Ishikawa (cell line): ENCODE measurements at regions not wholly inside any gene's neighbourhood (a gene's known extent, or its start where the extent isn't known, plus 50 kb on each side); places are given as distances from the start of the nearest gene placed in this dataset.

Source experiments
- CEBPB ChIP-seq: IDR thresholded peaks from 2 replicates; pipeline ENCODE4 v1.6.1; 2012
- CREB1 ChIP-seq: IDR thresholded peaks from 2 replicates; pipeline ENCODE4 v1.6.1; 2012; ENCODE audit warnings: low read depth
- EP300 ChIP-seq: IDR thresholded peaks from 2 replicates; pipeline ENCODE4 v1.6.1; 2012; ENCODE audit warnings: borderline replicate concordance
- FOXM1 ChIP-seq: IDR thresholded peaks from 2 replicates; pipeline ENCODE4 v1.6.1; 2012; ENCODE audit warnings: low read depth, borderline replicate concordance
- NFIC ChIP-seq: IDR thresholded peaks from 2 replicates; pipeline ENCODE4 v1.6.1; 2012
- RAD21 ChIP-seq: IDR thresholded peaks from 2 replicates; pipeline ENCODE4 v1.6.1; 2012; ENCODE audit warnings: low read depth
- REST ChIP-seq: IDR thresholded peaks from 2 replicates; pipeline ENCODE4 v1.6.1; 2012; ENCODE audit warnings: low read depth, mild to moderate bottlenecking
- TAF1 ChIP-seq: IDR thresholded peaks from 2 replicates; pipeline ENCODE4 v1.6.1; 2012; ENCODE audit warnings: low read depth, mild to moderate bottlenecking
- TCF12 ChIP-seq: IDR thresholded peaks from 2 replicates; pipeline ENCODE4 v1.6.1; 2012; ENCODE audit warnings: low read depth
- TEAD4 ChIP-seq: IDR thresholded peaks from 2 replicates; pipeline ENCODE4 v1.6.1; 2012
- YY1 ChIP-seq: IDR thresholded peaks from 2 replicates; pipeline ENCODE4 v1.6.1; 2012; ENCODE audit warnings: low read depth
- ZBTB7A ChIP-seq: IDR thresholded peaks from 2 replicates; pipeline ENCODE4 v1.6.1; 2012; ENCODE audit warnings: low read depth
- TF ChIP-seq, protein P1 (sequence below): IDR thresholded peaks from 2 replicates; pipeline ENCODE4 v1.6.1; 2012

DNA sequence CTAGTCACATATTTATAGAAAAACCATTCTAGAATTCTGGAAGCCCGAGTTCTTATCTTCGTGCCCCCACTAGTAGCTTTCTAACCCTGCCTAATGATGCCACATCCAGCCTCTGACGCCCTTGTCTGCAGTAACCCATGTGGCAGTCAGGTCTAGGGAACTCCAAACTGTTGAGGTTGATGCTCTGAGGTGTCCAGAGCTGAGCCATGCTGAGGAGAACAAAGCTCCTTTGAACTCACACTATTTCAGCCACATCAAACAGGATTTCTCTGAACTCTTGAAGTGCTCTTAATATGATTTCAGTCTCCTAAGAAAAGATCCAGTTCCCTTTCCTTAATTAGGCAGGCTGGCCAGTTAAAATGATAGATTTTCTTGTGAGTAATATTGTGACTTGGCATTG is 150.5 kb upstream of the ST8SIA2 start:
- TF ChIP-seq, protein P1, sequence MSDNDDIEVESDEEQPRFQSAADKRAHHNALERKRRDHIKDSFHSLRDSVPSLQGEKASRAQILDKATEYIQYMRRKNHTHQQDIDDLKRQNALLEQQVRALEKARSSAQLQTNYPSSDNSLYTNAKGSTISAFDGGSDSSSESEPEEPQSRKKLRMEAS, result no peak
- no peak for TF ChIP-seq YY1
- TF ChIP-seq CEBPB, result no peak
- TF ChIP-seq EP300, result no peak
- TF ChIP-seq REST, result no peak
- no peak for TF ChIP-seq TAF1
- TF ChIP-seq RAD21, result no peak
- TF ChIP-seq ZBTB7A, result no peak
- TF ChIP-seq CREB1, result no peak
- no peak for TF ChIP-seq TCF12
- TF ChIP-seq FOXM1, result no peak
- TF ChIP-seq TEAD4, result no peak
- no peak for TF ChIP-seq NFIC
